A673 (cell line): ENCODE measurements at regions not wholly inside any gene's neighbourhood (a gene's known extent, or its start where the extent isn't known, plus 50 kb on each side); places are given as distances from the start of the nearest gene placed in this dataset.

Experiments used
- BruUV-seq: library from RNA; stranded (reverse); fragments of 400-500 nt; replicated peaks from 2 replicates; lab custom pipeline; 2021; lab: Mats Ljungman, UMichigan
- CTCF ChIA-PET: fragments of 300-600 bp; sonication (Branson Sonifier 250); formaldehyde crosslinking; loops from one replicate; lab custom pipeline; 2022; ENCODE audit warnings: antibody characterized with exemption; lab: Charles Lee
- POLR2A ChIA-PET: fragments of 300-600 bp; sonication (Branson Sonifier 250); formaldehyde crosslinking; loops from one replicate; lab custom pipeline; 2022; ENCODE audit warnings: antibody characterized with exemption; ENCODE audit not compliant: low non-redundant PET; lab: Charles Lee
- DNase-seq: peaks from one replicate; pipeline ENCODE4 v3.0.0-alpha.2; 2015; ENCODE audit warnings: low spot score
- H3K27ac ChIP-seq: fragments of 200-600 bp; sonication (generic); 2 replicates; pipeline ENCODE4 v1.5.1; 2016; ENCODE audit warnings: mixed run types, low read depth, mild to moderate bottlenecking, mixed read lengths, antibody characterized with exemption, low read length; ENCODE audit not compliant: poor library complexity, severe bottlenecking
- H3K27me3 ChIP-seq: fragments of 200-600 bp; sonication (generic); replicated peaks from 2 replicates; pipeline ENCODE4 v1.6.1; 2017; ENCODE audit warnings: mixed run types, low read depth, mild to moderate bottlenecking, mixed read lengths, antibody characterized with exemption, low read length; ENCODE audit not compliant: insufficient read depth, poor library complexity
- H3K36me3 ChIP-seq: fragments of 200-600 bp; sonication (generic); 2 replicates; pipeline ENCODE4 v1.6.1; 2016; ENCODE audit warnings: mixed run types, mild to moderate bottlenecking, mixed read lengths, antibody characterized with exemption, low read length; ENCODE audit not compliant: insufficient read depth, poor library complexity, severe bottlenecking
- H3K4me1 ChIP-seq: fragments of 200-600 bp; sonication (generic); 2 replicates; pipeline ENCODE4 v1.6.1; 2017; ENCODE audit warnings: mixed run types, mild to moderate bottlenecking, mixed read lengths, antibody characterized with exemption, low read length; ENCODE audit not compliant: insufficient read depth, poor library complexity, severe bottlenecking
- H3K4me3 ChIP-seq: fragments of 200-600 bp; sonication (generic); 2 replicates; pipeline ENCODE4 v1.5.1; 2016; ENCODE audit warnings: low read depth, mixed run types, mild to moderate bottlenecking, mixed read lengths, low read length; ENCODE audit not compliant: poor library complexity, severe bottlenecking
- H3K9me3 ChIP-seq: fragments of 200-600 bp; sonication (generic); 2 replicates; pipeline ENCODE4 v1.6.1; 2016; ENCODE audit warnings: mixed run types, low read depth, mild to moderate bottlenecking, mixed read lengths, antibody characterized with exemption, low read length; ENCODE audit not compliant: poor library complexity, severe bottlenecking
- CTCF ChIP-seq: fragments of 300-800, 200-600 bp; sonication (generic); conservative IDR thresholded peaks from 2 replicates; pipeline ENCODE4 v1.5.1; 2017; ENCODE audit warnings: low read depth, mild to moderate bottlenecking, antibody characterized with exemption, low read length, moderate library complexity, mixed read lengths
- EZH2 ChIP-seq: fragments of 200-600 bp; sonication (generic); IDR thresholded peaks from 2 replicates; pipeline ENCODE4 v1.6.1; 2017; ENCODE audit warnings: borderline replicate concordance, low read depth, mild to moderate bottlenecking, mixed read lengths, antibody characterized with exemption, low read length; ENCODE audit not compliant: poor library complexity, severe bottlenecking
- intact Hi-C: fragments of 100-400 bp; cut with micrococcal nuclease; formaldehyde crosslinking; loops from one replicate; pipeline ENCODE4 v1.10.0; 2022; ENCODE audit not compliant: unreplicated experiment

- intact Hi-C loops, result no loop called here
- BruUV-seq, result no TSS peak
- Histone ChIP-seq H3K27ac (no peak overlapping the region), H3K4me3 (no peak overlapping the region), H3K27me3 (no peaks in the 10 kb centered on the region), H3K9me3 (no peaks in the 10 kb centered on the region), H3K4me1 (no peaks in the 10 kb centered on the region), H3K36me3 (no peaks in the 10 kb centered on the region)
- DNase-seq, result no peak
- ChIA-PET POLR2A (no interaction called here), CTCF (no interaction called here)
- TF ChIP-seq CTCF, result no peak
- TF ChIP-seq EZH2, result no peak
Observed at GRCh38 chr3:102810937-102811336, 376.1 kb downstream of the ZPLD1 start.

GRCh38 chr3:102826636-102827035 lies 391.8 kb downstream of the ZPLD1 start:
- Histone ChIP-seq H3K4me3 (no peak overlapping the region), H3K27me3 (no peaks in the 10 kb centered on the region), H3K9me3 (no peaks in the 10 kb centered on the region), H3K4me1 (peaks cover 4% of the 10 kb centered on the region), H3K36me3 (no peaks in the 10 kb centered on the region), H3K27ac (no peak overlapping the region)
- intact Hi-C loops, result no loop called here
- no peak for TF ChIP-seq CTCF
- TF ChIP-seq EZH2, result no peak
- CTCF ChIA-PET, result no interaction called here
- no peak for DNase-seq
- POLR2A ChIA-PET, result no interaction called here
- BruUV-seq, result no TSS peak

- Histone ChIP-seq H3K27me3 (no peaks in the 10 kb centered on the region), H3K9me3 (no peaks in the 10 kb centered on the region), H3K36me3 (no peaks in the 10 kb centered on the region), H3K27ac (no peak overlapping the region), H3K4me3 (no peak overlapping the region), H3K4me1 (peaks cover 4% of the 10 kb centered on the region)
- no TSS peak for BruUV-seq
- no peak for TF ChIP-seq CTCF
- no peak for TF ChIP-seq EZH2
- DNase-seq, result peak; percentile 35
- intact Hi-C loops, result no loop called here
- POLR2A ChIA-PET, result no interaction called here
- CTCF ChIA-PET, result no interaction called here
Observed at GRCh38 chr3:102827386-102827785, 392.6 kb downstream of the ZPLD1 start.
